Lung microvascular endothelial cell (primary cell): ENCODE measurements at regions not wholly inside any gene's neighbourhood (a gene's known extent, or its start where the extent isn't known, plus 50 kb on each side); places are given as distances from the start of the nearest gene placed in this dataset.

Experiments used
- DNase-seq, 2 donors: peaks; one replicate each; pipeline versions ENCODE4 v3.0.0 to v3.0.0-alpha.2; 2010; ENCODE audit warnings: low read depth in 2 of 2

DNA sequence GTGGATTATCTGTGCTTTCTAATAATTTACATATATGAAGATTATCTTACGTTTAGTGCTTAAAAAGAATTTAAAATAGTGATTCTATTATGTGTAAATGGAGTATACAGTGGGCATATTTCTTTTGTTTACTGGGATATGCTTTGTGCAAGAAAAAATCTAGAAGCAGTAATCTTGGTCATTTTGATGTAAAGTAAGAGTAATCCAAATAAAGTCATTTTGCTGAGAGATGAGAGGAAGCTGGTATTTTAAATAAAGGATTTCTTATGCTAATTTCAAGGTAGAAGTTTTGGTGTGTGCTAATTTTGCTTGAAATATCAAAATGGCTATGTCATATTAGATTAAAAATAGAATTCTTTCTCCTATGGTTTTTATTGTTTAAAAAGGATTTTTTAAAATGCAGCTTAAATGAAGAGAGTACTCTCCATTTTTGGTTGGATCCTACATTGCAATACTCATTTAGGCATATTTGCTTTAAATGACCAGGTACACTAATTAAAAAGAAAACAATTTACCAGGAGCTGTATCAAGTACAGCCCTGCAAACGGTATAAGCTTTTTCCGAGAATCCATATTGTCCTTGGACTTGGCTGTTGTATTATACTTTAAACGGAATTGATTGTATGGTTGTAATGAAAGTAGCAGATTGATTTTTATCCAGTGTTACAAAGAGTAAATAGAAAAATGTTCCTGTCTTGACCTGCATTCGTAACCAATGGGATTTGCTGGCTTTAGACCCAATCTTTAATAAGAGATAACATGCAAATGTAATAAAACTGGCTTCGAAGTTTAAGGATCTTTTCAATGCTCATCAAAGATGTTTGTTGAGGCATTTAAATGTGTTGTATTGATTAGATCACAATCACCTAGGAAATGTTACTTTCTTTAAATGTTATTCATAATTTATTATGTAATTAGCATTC lies 574.7 kb downstream of the USP25 start:
- no peak for DNase-seq

DNA sequence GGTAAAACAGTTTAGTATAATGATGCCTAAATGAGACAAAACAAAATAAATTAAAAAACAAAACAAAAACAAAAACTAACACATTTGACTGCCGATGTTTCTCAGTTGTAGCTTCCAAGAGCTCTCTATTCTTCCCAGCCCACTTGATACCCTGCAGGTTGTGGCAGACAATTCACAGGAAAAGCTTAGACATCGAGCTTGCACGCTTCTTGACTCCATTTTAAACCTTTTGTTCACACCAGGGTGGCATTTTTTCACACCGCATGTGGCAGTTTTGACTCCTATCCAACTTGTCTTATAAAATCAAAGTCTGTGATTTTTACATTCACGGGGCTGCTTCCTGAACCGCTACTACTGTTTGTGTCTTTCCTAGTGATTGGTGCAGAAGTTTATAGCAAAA lies 575.9 kb downstream of the USP25 start:
- peak; percentile 46 to 70 for DNase-seq

GRCh38 chr21:16307256-16307655 lies 577.5 kb downstream of the USP25 start:
- DNase-seq: no peak

GRCh38 chr21:16308269-16308668 lies 578.5 kb downstream of the USP25 start:
- peak in 1 of 2 donors; percentile 31 for DNase-seq

- DNase-seq: no peak
Observed at GRCh38 chr21:16309250-16309971, 579.6 kb downstream of the USP25 start.

DNA sequence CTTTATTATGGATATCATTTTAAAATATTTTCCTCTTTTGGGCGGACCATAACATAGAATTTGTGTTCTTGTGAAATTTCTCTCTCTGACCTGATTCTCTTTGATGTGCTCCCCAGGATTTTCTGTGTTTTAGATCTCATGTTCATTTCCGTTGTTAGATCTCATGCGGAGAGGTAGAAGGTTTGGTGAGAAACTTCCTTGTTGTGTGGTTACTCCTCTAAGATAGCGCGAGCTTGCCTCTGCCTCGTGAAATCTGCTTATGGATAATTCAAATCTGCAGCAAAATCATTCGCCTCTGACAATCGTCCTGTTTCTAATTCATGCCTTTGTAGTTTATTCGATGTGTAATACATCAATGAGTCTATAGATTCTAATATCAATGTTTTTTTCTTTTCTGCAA lies 580.4 kb downstream of the USP25 start:
- DNase-seq: no peak

DNA sequence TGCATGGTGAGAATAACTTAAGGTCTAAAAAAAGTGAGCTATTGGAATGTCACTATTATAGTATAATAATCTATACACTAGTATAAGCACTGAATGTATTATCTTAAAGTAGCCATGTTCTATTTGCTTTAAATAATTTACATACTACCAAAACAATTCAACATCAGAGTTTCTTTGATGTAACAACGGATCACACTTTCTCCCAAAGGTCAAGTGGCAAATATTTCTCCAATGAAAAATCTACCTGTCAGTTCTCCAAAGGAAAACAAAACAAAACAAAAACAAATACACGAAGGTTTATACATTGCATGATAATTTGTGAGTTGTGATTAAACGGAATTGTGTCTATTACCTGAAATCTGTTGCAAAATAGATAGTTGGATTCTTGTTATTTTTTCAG lies 581.4 kb downstream of the USP25 start:
- no peak for DNase-seq

DNA sequence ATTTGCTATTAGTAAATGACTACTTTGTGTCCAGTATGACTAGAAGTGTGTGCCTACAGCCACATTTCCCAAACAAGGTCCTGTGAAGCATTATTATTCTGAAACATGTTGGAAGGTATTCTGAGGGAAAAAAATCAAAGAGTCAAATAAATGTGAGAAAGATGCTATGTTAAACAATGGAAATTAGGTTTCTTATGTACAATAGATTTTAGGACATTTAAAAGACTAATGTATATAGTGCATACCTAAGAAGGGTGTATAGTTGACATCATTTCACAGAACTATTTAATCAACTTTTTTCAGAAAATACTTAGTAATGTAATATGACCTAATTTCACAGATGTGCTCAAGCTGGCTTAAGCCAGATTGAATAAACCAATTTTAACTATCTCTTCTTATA lies 582.5 kb downstream of the USP25 start:
- DNase-seq: no peak

DNA sequence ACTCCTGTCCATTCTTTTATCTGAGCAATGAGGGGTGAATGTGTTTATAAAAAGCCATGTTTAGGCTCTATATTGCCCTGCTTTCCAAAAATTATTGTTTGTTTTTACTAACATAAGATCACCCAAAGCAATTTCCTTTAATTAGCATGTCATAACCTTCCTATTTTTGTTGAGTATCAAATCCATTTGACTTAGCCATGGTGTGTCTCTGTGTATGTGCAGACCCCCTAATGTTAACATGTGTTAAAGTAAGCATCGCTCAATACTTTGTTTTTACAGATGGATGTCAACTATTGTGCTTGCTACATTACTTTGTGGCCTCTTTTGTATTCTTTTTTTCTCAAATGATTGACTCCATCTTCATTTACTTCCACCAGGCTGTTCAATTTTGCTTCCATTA lies 585.4 kb downstream of the USP25 start:
- DNase-seq: no peak

GRCh38 chr21:16318651-16319300 lies 589.0 kb downstream of the USP25 start:
- DNase-seq: no peak

GRCh38 chr21:16320110-16320509 lies 590.3 kb downstream of the USP25 start:
- no peak for DNase-seq

GRCh38 chr21:16322454-16322853 lies 592.7 kb downstream of the USP25 start:
- DNase-seq: no peak

GRCh38 chr21:16323596-16323995 lies 593.8 kb downstream of the USP25 start:
- DNase-seq: no peak

GRCh38 chr21:16324630-16325029 lies 594.8 kb downstream of the USP25 start:
- DNase-seq: peak in 1 of 2 donors; percentile 17

- DNase-seq: peak; percentile 81 to 86
Observed at GRCh38 chr21:16330082-16330907, 600.5 kb downstream of the USP25 start.

DNA sequence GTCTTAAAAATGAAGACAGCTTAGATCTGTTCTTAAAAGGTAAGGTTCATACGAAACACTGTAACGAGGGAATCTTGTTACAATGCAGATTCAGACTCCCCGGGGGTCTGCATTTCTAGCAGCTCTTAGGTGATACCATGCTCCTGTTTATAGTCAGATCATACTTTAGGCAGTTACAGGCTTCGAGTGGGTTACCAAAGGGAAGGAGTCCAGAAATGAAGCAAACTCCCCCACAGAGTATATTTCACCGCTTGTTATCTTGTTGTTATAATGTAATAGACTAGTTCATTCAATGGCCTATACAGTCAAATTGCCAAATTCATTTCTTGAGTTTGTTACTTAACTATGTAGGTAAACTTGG lies 601.1 kb downstream of the USP25 start:
- no peak for DNase-seq

GRCh38 chr21:16337266-16337665 lies 607.5 kb downstream of the USP25 start:
- no peak for DNase-seq

- no peak for DNase-seq
Observed at GRCh38 chr21:16342932-16343331, 613.1 kb downstream of the USP25 start.

- DNase-seq: no peak
Observed at GRCh38 chr21:16343776-16344175, 614.0 kb downstream of the USP25 start.

DNA sequence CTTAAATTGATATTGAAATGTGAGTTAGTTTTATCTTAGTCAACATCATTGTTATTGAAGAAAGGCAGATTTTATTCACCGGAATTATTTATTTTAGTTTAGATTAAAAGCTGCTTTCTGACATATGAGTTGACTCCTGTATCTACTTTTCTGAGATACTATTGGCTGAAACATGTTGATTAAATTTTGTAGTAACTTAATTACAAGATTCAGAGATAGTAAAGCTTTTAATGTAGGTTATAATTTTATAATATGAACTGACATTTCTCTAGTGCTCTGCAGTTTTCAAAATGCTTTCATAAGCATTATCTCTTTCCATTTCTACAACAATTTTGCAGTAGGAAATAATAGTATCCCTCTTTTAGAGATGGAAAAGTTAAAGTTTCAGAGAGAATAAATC lies 616.0 kb downstream of the USP25 start:
- no peak for DNase-seq

- no peak for DNase-seq
Observed at GRCh38 chr21:16347223-16347622, 617.4 kb downstream of the USP25 start.
